Activated T-cell treated with anti-CD3 and anti-CD28 coated beads, Interleukin-2, amount 50 U/mL, for 72 hours (primary cell): ENCODE measurements at regions not wholly inside any gene's neighbourhood (a gene's known extent, or its start where the extent isn't known, plus 50 kb on each side); places are given as distances from the start of the nearest gene placed in this dataset.

Source experiments
- ATAC-seq, 2 donors: fragments of 150-1000 bp; cut with Tn5 transposase; replicated peaks in 1 of 2; 2 replicates each; pipeline ENCODE4 v1.10.0; 2021; ENCODE audit warnings: moderate library complexity in 2 of 2, mild to moderate bottlenecking in 1 of 2
- DNase-seq, 2 donors: peaks; one replicate each; pipeline ENCODE4 v3.0.0; 2021 to 2022; ENCODE audit warnings: mixed read lengths in 1 of 2
- H3K27ac Mint-ChIP-seq: one replicate; pipeline ENCODE4 v1.8.0; 2022; ENCODE audit warnings: mild to moderate bottlenecking, moderate library complexity, mixed read lengths
- H3K27me3 Mint-ChIP-seq: one replicate; pipeline ENCODE4 v1.8.0; 2022; ENCODE audit warnings: low read depth, mixed read lengths
- H3K36me3 Mint-ChIP-seq, 2 donors: one replicate each; pipeline ENCODE4 v1.8.0; 2022; ENCODE audit warnings: mixed read lengths in 2 of 2, mild to moderate bottlenecking in 1 of 2; ENCODE audit not compliant: insufficient read depth in 2 of 2
- H3K4me1 Mint-ChIP-seq: one replicate; pipeline ENCODE4 v1.8.0; 2022; ENCODE audit warnings: low read depth, mixed read lengths
- H3K4me3 Mint-ChIP-seq, 2 donors: one replicate each; pipeline ENCODE4 v1.8.0; 2022; ENCODE audit warnings: mild to moderate bottlenecking in 2 of 2, mixed read lengths in 2 of 2, moderate library complexity in 2 of 2
- H3K9me3 Mint-ChIP-seq, 2 donors: one replicate each; pipeline ENCODE4 v1.8.0; 2022; ENCODE audit warnings: mixed read lengths in 2 of 2

- H3K4me3 Mint-ChIP-seq = no peak overlapping the region
- no peaks in the 10 kb centered on the region for H3K9me3 Mint-ChIP-seq
- no peak for ATAC-seq
- DNase-seq = no peak
- H3K27me3 Mint-ChIP-seq = peaks cover 22% of the 10 kb centered on the region
- H3K4me1 Mint-ChIP-seq = no peaks in the 10 kb centered on the region
- H3K27ac Mint-ChIP-seq = no peak overlapping the region
- no peaks in the 10 kb centered on the region for H3K36me3 Mint-ChIP-seq
These were observed 62.1 kb upstream of the BHLHE23 start for GRCh38 chr20:63068711-63069367.

- ATAC-seq (no peak), DNase-seq (no peak)
- Mint-ChIP-seq H3K36me3 (no peaks in the 10 kb centered on the region), H3K27ac (no peak overlapping the region), H3K9me3 (no peaks in the 10 kb centered on the region), H3K4me1 (no peaks in the 10 kb centered on the region), H3K27me3 (peaks cover 19% of the 10 kb centered on the region), H3K4me3 (no peak overlapping the region)
These were observed 61.2 kb upstream of the BHLHE23 start for GRCh38 chr20:63067721-63068560.

GRCh38 chr20:63067266-63067635 lies 60.5 kb upstream of the BHLHE23 start:
- Mint-ChIP-seq H3K27me3 (peaks cover 15% of the 10 kb centered on the region), H3K27ac (no peak overlapping the region), H3K36me3 (no peaks in the 10 kb centered on the region), H3K4me3 (no peak overlapping the region), H3K9me3 (no peaks in the 10 kb centered on the region), H3K4me1 (no peaks in the 10 kb centered on the region)
- no peak for DNase-seq
- no peak for ATAC-seq

GRCh38 chr20:63066506-63067265 lies 59.9 kb upstream of the BHLHE23 start:
- no peak for DNase-seq
- Mint-ChIP-seq H3K4me3 (no peak overlapping the region), H3K27me3 (peaks cover 15% of the 10 kb centered on the region), H3K36me3 (no peaks in the 10 kb centered on the region), H3K4me1 (no peaks in the 10 kb centered on the region), H3K27ac (no peak overlapping the region), H3K9me3 (peaks cover 0 to under 1% of the 10 kb centered on the region in 2 donors)
- ATAC-seq = no peak

GRCh38 chr20:63065911-63066310 lies 59.1 kb upstream of the BHLHE23 start:
- Mint-ChIP-seq H3K27ac (no peak overlapping the region), H3K4me1 (no peaks in the 10 kb centered on the region), H3K36me3 (no peaks in the 10 kb centered on the region), H3K27me3 (peaks cover 7% of the 10 kb centered on the region), H3K4me3 (no peak overlapping the region), H3K9me3 (peaks cover 0 to 7% of the 10 kb centered on the region in 2 donors)
- DNase-seq (no peak), ATAC-seq (no peak)

GRCh38 chr20:63064745-63065711 lies 58.3 kb upstream of the BHLHE23 start:
- no peak overlapping the region for H3K4me3 Mint-ChIP-seq
- peaks cover 0 to 7% of the 10 kb centered on the region in 2 donors for H3K9me3 Mint-ChIP-seq
- H3K36me3 Mint-ChIP-seq = no peaks in the 10 kb centered on the region
- ATAC-seq = no peak
- H3K4me1 Mint-ChIP-seq = no peaks in the 10 kb centered on the region
- DNase-seq = no peak
- H3K27me3 Mint-ChIP-seq = no peaks in the 10 kb centered on the region
- H3K27ac Mint-ChIP-seq = no peak overlapping the region

GRCh38 chr20:63064310-63064709 lies 57.5 kb upstream of the BHLHE23 start:
- Mint-ChIP-seq H3K4me1 (no peaks in the 10 kb centered on the region), H3K4me3 (no peak overlapping the region), H3K27ac (no peak overlapping the region), H3K36me3 (no peaks in the 10 kb centered on the region), H3K9me3 (peaks cover 0 to 7% of the 10 kb centered on the region in 2 donors), H3K27me3 (no peaks in the 10 kb centered on the region)
- DNase-seq = no peak
- no peak for ATAC-seq

GRCh38 chr20:63062188-63063140 lies 55.7 kb upstream of the BHLHE23 start:
- Mint-ChIP-seq H3K27me3 (no peaks in the 10 kb centered on the region), H3K9me3 (peaks cover 0 to 7% of the 10 kb centered on the region in 2 donors), H3K4me1 (no peaks in the 10 kb centered on the region), H3K27ac (no peak overlapping the region), H3K36me3 (no peaks in the 10 kb centered on the region), H3K4me3 (no peak overlapping the region)
- DNase-seq (no peak), ATAC-seq (no peak)

- peaks cover 0 to 7% of the 10 kb centered on the region in 2 donors for H3K9me3 Mint-ChIP-seq
- no peak overlapping the region for H3K4me3 Mint-ChIP-seq
- ATAC-seq (no peak), DNase-seq (no peak)
- H3K27ac Mint-ChIP-seq = no peak overlapping the region
- H3K27me3 Mint-ChIP-seq = no peaks in the 10 kb centered on the region
- no peaks in the 10 kb centered on the region for H3K4me1 Mint-ChIP-seq
- no peaks in the 10 kb centered on the region for H3K36me3 Mint-ChIP-seq
These were observed 55.0 kb upstream of the BHLHE23 start for GRCh38 chr20:63061771-63062100.

GRCh38 chr20:63061051-63061770 lies 54.4 kb upstream of the BHLHE23 start:
- Mint-ChIP-seq H3K27me3 (no peaks in the 10 kb centered on the region), H3K4me1 (no peaks in the 10 kb centered on the region), H3K36me3 (no peaks in the 10 kb centered on the region), H3K27ac (no peak overlapping the region), H3K9me3 (peaks cover 0 to 7% of the 10 kb centered on the region in 2 donors), H3K4me3 (no peak overlapping the region)
- ATAC-seq = no peak
- no peak for DNase-seq
